ENCODE measurements at regions not wholly inside any gene's neighbourhood (a gene's known extent, or its start where the extent isn't known, plus 50 kb on each side); places are given as distances from the start of the nearest gene placed in this dataset.
"Not testable (repeated sequence)": the region's sequence is repeated elsewhere in the genome, so short reads cannot be mapped to it uniquely, and the experiment has no call there.

- intact Hi-C loops (cut with DNase I; ENCODE audit: low total_unique reads): loop anchor here (10.0 kb wide), 1 partner anchor 176 kb away; no protein-coding TSS in a partner anchor
- peaks cover 3 to 36% (median 12%) of the 10 kb centered on the region in 4 donors for H3K4me1 ChIP-seq
- peak overlapping the region; percentile 32 to 49 for H3K27ac ChIP-seq
- no peaks in the 10 kb centered on the region for H3K9me3 ChIP-seq
- no peaks in the 10 kb centered on the region for H3K27me3 ChIP-seq
- H3K36me3 ChIP-seq: no peaks in the 10 kb centered on the region
- no peak overlapping the region for H3K4me3 ChIP-seq
- DNase-seq: no peak
- TF ChIP-seq CTCF (IDR thresholded peaks at IDR 0.05): no peak
Measured at GRCh38 chr1:70719154-70719553, 308.1 kb downstream of the CTH start.

- DNase-seq: no peak
- Histone ChIP-seq H3K36me3 (no peaks in the 10 kb centered on the region), H3K4me1 (peaks cover 3 to 33% (median 12%) of the 10 kb centered on the region in 4 donors), H3K9me3 (peaks cover 0 to 6% (median 1%) of the 10 kb centered on the region in 3 donors), H3K27me3 (no peaks in the 10 kb centered on the region), H3K4me3 (no peak overlapping the region), H3K27ac (peak overlapping the region; percentile 18 to 49)
- intact Hi-C loops (cut with DNase I; ENCODE audit: low total_unique reads): no loop called here
- no peak for TF ChIP-seq CTCF (IDR thresholded peaks at IDR 0.05)
Measured at GRCh38 chr1:70720109-70720508, 309.0 kb downstream of the CTH start.

GRCh38 chr1:70720521-70720920, 309.5 kb downstream of the CTH start:
- intact Hi-C loops (cut with DNase I; ENCODE audit: low total_unique reads): no loop called here
- peaks cover 0 to 7% (median 6%) of the 10 kb centered on the region in 3 donors for H3K9me3 ChIP-seq
- DNase-seq: no peak
- H3K27me3 ChIP-seq: no peaks in the 10 kb centered on the region
- no peak overlapping the region for H3K4me3 ChIP-seq
- no peaks in the 10 kb centered on the region for H3K36me3 ChIP-seq
- H3K27ac ChIP-seq: no peak overlapping the region
- no peak for TF ChIP-seq CTCF (IDR thresholded peaks at IDR 0.05)
- H3K4me1 ChIP-seq: peaks cover 3 to 33% (median 12%) of the 10 kb centered on the region in 4 donors

DNA sequence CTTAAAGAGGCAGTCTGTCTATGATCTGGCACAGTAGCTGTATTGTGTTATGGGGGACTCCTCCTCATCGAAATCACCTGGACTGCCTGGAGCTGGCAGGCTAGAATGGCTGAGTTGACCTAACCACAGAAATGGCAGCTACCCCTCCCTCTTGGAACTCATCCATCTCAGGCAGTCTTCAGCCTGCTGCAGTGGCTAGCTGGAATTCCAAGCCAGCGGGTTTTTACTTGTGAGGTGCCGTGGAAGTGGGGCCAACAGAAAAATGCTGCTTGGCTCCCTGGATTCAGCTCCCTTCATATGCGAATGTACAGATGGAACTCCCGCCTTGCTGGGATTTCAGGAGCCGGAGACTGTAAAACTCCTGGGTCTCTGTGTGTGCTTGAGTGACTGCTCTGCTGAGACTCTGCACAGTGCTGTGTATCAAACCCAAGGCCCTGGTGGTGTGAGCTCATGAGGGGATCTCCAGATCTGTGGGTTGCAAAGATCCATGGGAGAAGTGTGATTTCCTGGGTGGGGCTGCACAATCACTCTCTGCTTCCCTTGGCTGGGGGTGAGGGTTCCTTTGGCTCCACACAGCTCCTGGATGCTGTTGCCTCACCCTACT, 316.9 kb downstream of the CTH start:
- TF ChIP-seq CTCF (IDR thresholded peaks at IDR 0.05): no peak
- no peaks in the 10 kb centered on the region for H3K4me1 ChIP-seq
- peaks cover 0 to 19% (median 10%) of the 10 kb centered on the region in 3 donors for H3K9me3 ChIP-seq
- H3K36me3 ChIP-seq: peaks cover 0 to 3% (median 0%) of the 10 kb centered on the region in 3 donors
- no peaks in the 10 kb centered on the region for H3K27me3 ChIP-seq
- intact Hi-C loops (cut with DNase I; ENCODE audit: low total_unique reads): no loop called here
- no peak for DNase-seq
- H3K4me3 ChIP-seq: no peak overlapping the region
- H3K27ac ChIP-seq: no peak overlapping the region

DNA sequence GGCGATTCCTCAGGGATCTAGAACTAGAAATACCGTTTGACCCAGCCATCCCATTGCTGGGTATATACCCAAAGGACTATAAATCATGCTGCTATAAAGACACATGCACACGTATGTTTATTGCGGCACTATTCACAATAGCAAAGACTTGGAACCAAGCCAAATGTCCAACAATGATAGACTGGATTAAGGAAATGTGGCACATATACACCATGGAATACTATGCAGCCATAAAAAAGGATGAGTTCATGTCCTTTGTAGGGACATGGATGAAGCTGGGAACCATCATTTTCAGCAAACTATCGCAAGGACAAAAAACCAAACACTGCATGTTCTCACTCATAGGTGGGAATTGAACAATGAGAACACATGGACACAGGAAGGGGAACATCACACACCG, 311.1 kb downstream of the PTGER3 start:
- H3K36me3 ChIP-seq; H3K9me3 ChIP-seq; DNase-seq; intact Hi-C loops (cut with DNase I; ENCODE audit: low total_unique reads); H3K4me1 ChIP-seq; H3K27me3 ChIP-seq; H3K27ac ChIP-seq; H3K4me3 ChIP-seq: not testable (repeated sequence)

DNA sequence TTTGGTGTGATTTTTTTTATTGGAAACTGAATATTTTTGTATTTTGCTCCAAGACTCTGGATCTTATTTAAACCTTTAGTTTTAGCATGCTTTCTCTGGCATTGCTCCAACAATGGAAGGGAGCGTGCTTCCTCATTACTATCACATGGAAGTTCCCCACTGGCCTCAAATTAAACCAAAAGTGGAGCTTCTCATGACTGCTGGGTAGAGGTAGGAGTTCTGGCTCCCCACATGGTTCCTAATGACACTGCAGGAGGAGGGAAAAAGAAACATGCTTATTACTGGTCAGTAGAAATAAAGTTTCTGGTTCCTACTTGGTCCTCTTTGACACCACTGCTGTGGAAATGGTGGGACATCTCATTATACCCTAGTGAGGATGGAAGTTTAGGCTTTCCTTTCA, 310.5 kb downstream of the PTGER3 start:
- peaks cover 0 to 13% (median 4%) of the 10 kb centered on the region in 3 donors for H3K9me3 ChIP-seq
- H3K36me3 ChIP-seq: no peaks in the 10 kb centered on the region
- DNase-seq: no peak
- no peak overlapping the region for H3K4me3 ChIP-seq
- no peak for TF ChIP-seq CTCF (IDR thresholded peaks at IDR 0.05)
- H3K27ac ChIP-seq: no peak overlapping the region
- no peaks in the 10 kb centered on the region for H3K4me1 ChIP-seq
- no peaks in the 10 kb centered on the region for H3K27me3 ChIP-seq
- intact Hi-C loops (cut with DNase I; ENCODE audit: low total_unique reads): no loop called here
